ENCODE measurements at regions not wholly inside any gene's neighbourhood (a gene's known extent, or its start where the extent isn't known, plus 50 kb on each side); places are given as distances from the start of the nearest gene placed in this dataset.

- DNase-seq, result no peak
Observed at GRCh38 chr3:124201226-124201625, 209.3 kb upstream of the ROPN1 start.

GRCh38 chr3:124201786-124202185, 209.9 kb upstream of the ROPN1 start:
- DNase-seq, result peak in 1 of 2 experiments; percentile 5

- DNase-seq, result no peak
Observed at GRCh38 chr3:124202754-124203153, 210.8 kb upstream of the ROPN1 start.

GRCh38 chr3:124203292-124203691, 211.4 kb upstream of the ROPN1 start:
- no peak for DNase-seq

- DNase-seq, result no peak
Observed at GRCh38 chr3:124206225-124207055, 214.5 kb upstream of the ROPN1 start.

- no peak for DNase-seq
Observed at GRCh38 chr3:124207077-124207476, 215.2 kb upstream of the ROPN1 start.

GRCh38 chr3:124207873-124208485, 216.1 kb upstream of the ROPN1 start:
- DNase-seq, result no peak

GRCh38 chr3:124209426-124209825, 217.5 kb upstream of the ROPN1 start:
- DNase-seq, result no peak

- no peak for DNase-seq
Observed at GRCh38 chr3:124210899-124211298, 219.0 kb upstream of the ROPN1 start.

GRCh38 chr3:124213641-124214040, 221.7 kb upstream of the ROPN1 start:
- DNase-seq, result no peak

- no peak for DNase-seq
Observed at GRCh38 chr3:124217542-124217941, 225.6 kb upstream of the ROPN1 start.

- DNase-seq, result no peak
Observed at GRCh38 chr3:124221422-124221821, 229.5 kb upstream of the ROPN1 start.

GRCh38 chr3:124223853-124224252, 231.9 kb upstream of the ROPN1 start:
- DNase-seq, result no peak

- no peak for DNase-seq
Observed at GRCh38 chr3:124227150-124227630, 235.3 kb upstream of the ROPN1 start.

GRCh38 chr3:124229420-124229819, 237.5 kb upstream of the ROPN1 start:
- no peak for DNase-seq

- no peak for DNase-seq
Observed at GRCh38 chr3:124229836-124230235, 237.9 kb upstream of the ROPN1 start.

GRCh38 chr3:124230432-124230831, 238.5 kb upstream of the ROPN1 start:
- DNase-seq, result no peak

GRCh38 chr3:124230998-124231397, 239.1 kb upstream of the ROPN1 start:
- DNase-seq, result no peak

- DNase-seq, result no peak
Observed at GRCh38 chr3:124234852-124235252, 242.9 kb upstream of the ROPN1 start.

GRCh38 chr3:124235446-124235845, 243.5 kb upstream of the ROPN1 start:
- no peak for DNase-seq

GRCh38 chr3:124243177-124243859, 251.4 kb upstream of the ROPN1 start:
- DNase-seq, result no peak

- DNase-seq, result no peak
Observed at GRCh38 chr3:124246376-124246775, 254.5 kb upstream of the ROPN1 start.

- peak in 1 of 2 experiments; percentile 12 for DNase-seq
Observed at GRCh38 chr3:124246949-124247348, 255.0 kb upstream of the ROPN1 start.

All from SHP77 (cell line).